ENCODE measurements at regions not wholly inside any gene's neighbourhood (a gene's known extent, or its start where the extent isn't known, plus 50 kb on each side); places are given as distances from the start of the nearest gene placed in this dataset.

DNA sequence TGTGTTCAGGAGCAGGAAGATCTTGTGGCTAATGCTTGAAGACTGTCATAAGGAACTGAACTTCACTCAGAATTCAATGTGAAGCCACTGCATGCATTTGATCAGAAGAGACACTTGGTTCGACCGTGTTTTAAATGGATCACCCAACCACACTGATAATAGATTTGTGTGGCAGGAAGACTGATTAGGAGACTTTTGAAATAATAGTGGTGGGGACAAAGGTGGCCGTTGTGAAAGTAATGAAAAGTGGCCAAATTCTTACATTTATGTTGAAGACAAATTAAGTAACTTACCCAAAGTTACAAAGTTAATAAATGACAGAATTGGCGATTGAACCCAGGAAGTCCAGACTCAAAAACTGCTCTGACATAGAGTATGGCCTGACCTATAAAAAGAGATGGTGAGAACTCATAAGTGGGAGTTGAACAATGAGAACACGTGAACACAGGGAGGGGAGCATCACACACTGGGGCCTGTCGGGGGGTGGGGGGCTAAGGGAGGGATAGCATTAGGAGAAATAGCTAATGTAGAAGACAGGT, 286.9 kb upstream of the DNAJC19 start:
- no peak for TF ChIP-seq EZH2 (IDR thresholded peaks at IDR 0.05; ENCODE audit: low read length)
- TF ChIP-seq, protein P1, sequence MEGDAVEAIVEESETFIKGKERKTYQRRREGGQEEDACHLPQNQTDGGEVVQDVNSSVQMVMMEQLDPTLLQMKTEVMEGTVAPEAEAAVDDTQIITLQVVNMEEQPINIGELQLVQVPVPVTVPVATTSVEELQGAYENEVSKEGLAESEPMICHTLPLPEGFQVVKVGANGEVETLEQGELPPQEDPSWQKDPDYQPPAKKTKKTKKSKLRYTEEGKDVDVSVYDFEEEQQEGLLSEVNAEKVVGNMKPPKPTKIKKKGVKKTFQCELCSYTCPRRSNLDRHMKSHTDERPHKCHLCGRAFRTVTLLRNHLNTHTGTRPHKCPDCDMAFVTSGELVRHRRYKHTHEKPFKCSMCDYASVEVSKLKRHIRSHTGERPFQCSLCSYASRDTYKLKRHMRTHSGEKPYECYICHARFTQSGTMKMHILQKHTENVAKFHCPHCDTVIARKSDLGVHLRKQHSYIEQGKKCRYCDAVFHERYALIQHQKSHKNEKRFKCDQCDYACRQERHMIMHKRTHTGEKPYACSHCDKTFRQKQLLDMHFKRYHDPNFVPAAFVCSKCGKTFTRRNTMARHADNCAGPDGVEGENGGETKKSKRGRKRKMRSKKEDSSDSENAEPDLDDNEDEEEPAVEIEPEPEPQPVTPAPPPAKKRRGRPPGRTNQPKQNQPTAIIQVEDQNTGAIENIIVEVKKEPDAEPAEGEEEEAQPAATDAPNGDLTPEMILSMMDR (optimal IDR thresholded peaks at IDR 0.05 in 1 of 3, IDR thresholded peaks at IDR 0.05 in 1 of 3, conservative IDR thresholded peaks at IDR 0.05 in 1 of 3; ENCODE audit: extremely low read depth in 1 of 3, insufficient read depth in 2 of 3, low read length in 3 of 3): no peak
